Pancreas (tissue), 10 donors: ENCODE measurements at regions not wholly inside any gene's neighbourhood (a gene's known extent, or its start where the extent isn't known, plus 50 kb on each side); places are given as distances from the start of the nearest gene placed in this dataset.

Source experiments
- ATAC-seq, 4 donors: fragments of 200-7000 bp; cut with Tn5 transposase; one replicate each; pipeline versions ENCODE4 v1.8.0 to v1.9.1; 2020; ENCODE audit warnings: mild to moderate bottlenecking in 4 of 4, moderate library complexity in 4 of 4
- DNase-seq, 6 donors: peaks; one replicate each; pipeline ENCODE4 v3.0.0-alpha.2; 2020
- FAIRE-seq: peaks from 2 replicates; lab custom pipeline; 2012; peaks lifted over from hg19 to GRCh38; lab: Jason Lieb, UNC
- H3K27ac ChIP-seq, 4 donors: fragments of 200-600 bp; sonication (generic); 1 replicate in 3 of 4; 2 replicates in 1 of 4; pipeline versions ENCODE4 v1.5.0 to v1.8.0; 2020
- H3K27me3 ChIP-seq, 4 donors: fragments of 200-600 bp; one replicate each; pipeline ENCODE4 v1.8.0; 2021
- H3K36me3 ChIP-seq, 3 donors: fragments of 200-600 bp; sonication (generic) in 1 of 3; one replicate each; pipeline versions ENCODE4 v1.5.0 to v1.8.0; 2020 to 2021
- H3K4me1 ChIP-seq, 3 donors: fragments of 200-600 bp; one replicate each; pipeline ENCODE4 v1.8.0; 2021
- H3K4me3 ChIP-seq, 4 donors: fragments of 200-600 bp; sonication (generic) in 2 of 4; one replicate each; pipeline versions ENCODE4 v1.5.0 to v1.8.0; 2020 to 2021
- H3K9me3 ChIP-seq, 4 donors: fragments of 200-600 bp; one replicate each; pipeline ENCODE4 v1.8.0; 2021
- CTCF ChIP-seq, 4 donors: fragments of 200-600 bp; sonication (generic) in 3 of 4; IDR thresholded peaks; one replicate each; pipeline versions ENCODE4 v1.5.0 to v1.8.0; 2021; ENCODE audit warnings: antibody characterized with exemption in 4 of 4
- WGBS, 2 donors: extraction: QIAGEN DNeasy Blood & Tissue Kit; methylation state at CpG; one replicate each; pipeline ENCODE4 v1.1.7; 2013; 5-methylcytosine and 5-hydroxymethylcytosine counted together
- intact Hi-C, 3 donors: fragments of 100-400 bp; cut with DNase I; formaldehyde crosslinking; loops; one replicate each; pipeline versions ENCODE4 v1.11.1 to v1.14.2; 2022
- donor health status: healthy with polysubstance abuse.
- donor health status: DM: no; HTN: no; CAD: no; lungs with moderate emphysema.
- donor health status: DM: no; HTN: no; CAD: no.
- donor health status: control.
- donor health status: control.
- donor health status: Bipolar disorder and iron deficiency.
- donor health status: DM: yes; HTN: yes; CAD: no.
- donor health status: DM: no; HTN: no; CAD: no.
- donor health status: DM: no; HTN: no; CAD: no.
- donor health status: DM: yes; HTN: yes; CAD: no.

- intact Hi-C loops, result no loop called here
- Histone ChIP-seq H3K27me3 (no peaks in the 10 kb centered on the region), H3K4me1 (no peaks in the 10 kb centered on the region), H3K27ac (no peak overlapping the region), H3K9me3 (no peaks in the 10 kb centered on the region), H3K4me3 (no peak overlapping the region), H3K36me3 (no peaks in the 10 kb centered on the region)
- WGBS, 2 donors, result 73 to 81% methylated on average over 3 of the region's 3 CpGs
- TF ChIP-seq CTCF (IDR thresholded peaks at IDR 0.05), result no peak
- ATAC-seq, result no peak
- no peak for FAIRE-seq
- no peak for DNase-seq
Measured at GRCh38 chr3:159660326-159660725, 328.3 kb upstream of the IL12A start.

GRCh38 chr3:159660901-159661300 lies 327.7 kb upstream of the IL12A start:
- FAIRE-seq, result no peak
- Histone ChIP-seq H3K27ac (no peak overlapping the region), H3K27me3 (no peaks in the 10 kb centered on the region), H3K36me3 (no peaks in the 10 kb centered on the region), H3K4me1 (no peaks in the 10 kb centered on the region), H3K4me3 (no peak overlapping the region), H3K9me3 (no peaks in the 10 kb centered on the region)
- no peak for ATAC-seq
- WGBS, 2 donors, result 38 to 76% methylated on average over 1 of the region's 1 CpG
- intact Hi-C loops, result no loop called here
- no peak for DNase-seq
- no peak for TF ChIP-seq CTCF (IDR thresholded peaks at IDR 0.05)

GRCh38 chr3:159662549-159662948 lies 326.1 kb upstream of the IL12A start:
- H3K27ac ChIP-seq, result no peak overlapping the region
- ATAC-seq, result no peak
- DNase-seq, result no peak
- intact Hi-C loops, result no loop called here
- H3K36me3 ChIP-seq, result no peaks in the 10 kb centered on the region
- H3K4me3 ChIP-seq, result no peak overlapping the region
- FAIRE-seq, result no peak
- TF ChIP-seq CTCF (IDR thresholded peaks at IDR 0.05), result no peak
- H3K9me3 ChIP-seq, result no peaks in the 10 kb centered on the region
- H3K4me1 ChIP-seq, result no peaks in the 10 kb centered on the region
- no peaks in the 10 kb centered on the region for H3K27me3 ChIP-seq

GRCh38 chr3:159664006-159664405 lies 324.6 kb upstream of the IL12A start:
- FAIRE-seq, result no peak
- Histone ChIP-seq H3K27me3 (no peaks in the 10 kb centered on the region), H3K27ac (no peak overlapping the region), H3K4me3 (no peak overlapping the region), H3K4me1 (no peaks in the 10 kb centered on the region), H3K9me3 (no peaks in the 10 kb centered on the region), H3K36me3 (no peaks in the 10 kb centered on the region)
- WGBS, 2 donors, result 67 to 69% methylated on average over 2 of the region's 2 CpGs
- DNase-seq, result no peak
- no peak for TF ChIP-seq CTCF (IDR thresholded peaks at IDR 0.05)
- ATAC-seq, result no peak
- intact Hi-C loops, result no loop called here

GRCh38 chr3:159664653-159665052 lies 324.0 kb upstream of the IL12A start:
- Histone ChIP-seq H3K27me3 (no peaks in the 10 kb centered on the region), H3K4me1 (no peaks in the 10 kb centered on the region), H3K9me3 (no peaks in the 10 kb centered on the region), H3K27ac (no peak overlapping the region), H3K36me3 (no peaks in the 10 kb centered on the region), H3K4me3 (no peak overlapping the region)
- DNase-seq (no peak), ATAC-seq (no peak), FAIRE-seq (no peak)
- no peak for TF ChIP-seq CTCF (IDR thresholded peaks at IDR 0.05)
- intact Hi-C loops, result no loop called here
- WGBS, 2 donors, result 78 to 86% methylated on average over 1 of the region's 1 CpG
